Breast epithelium (tissue), 3 donors: ENCODE measurements at regions not wholly inside any gene's neighbourhood (a gene's known extent, or its start where the extent isn't known, plus 50 kb on each side); places are given as distances from the start of the nearest gene placed in this dataset.

Source experiments
- POLR2A ChIP-seq: fragments of 450-650 bp; IDR thresholded peaks from one replicate; pipeline ENCODE4 v1.6.1; 2016; ENCODE audit warnings: antibody characterized with exemption, mild to moderate bottlenecking, moderate library complexity
- POLR2AphosphoS5 ChIP-seq, 3 donors: sonication (generic); formaldehyde crosslinking; IDR thresholded peaks; one replicate each; pipeline ENCODE4 v1.6.1; 2017; ENCODE audit warnings: antibody characterized with exemption in 3 of 3
- TF ChIP-seq, protein P1 (sequence below), 3 donors: fragments of 450-650 bp; IDR thresholded peaks; one replicate each; pipeline ENCODE4 v1.5.1; 2016 to 2017; ENCODE audit warnings: antibody characterized with exemption in 3 of 3, mild to moderate bottlenecking in 3 of 3, moderate library complexity in 3 of 3

DNA sequence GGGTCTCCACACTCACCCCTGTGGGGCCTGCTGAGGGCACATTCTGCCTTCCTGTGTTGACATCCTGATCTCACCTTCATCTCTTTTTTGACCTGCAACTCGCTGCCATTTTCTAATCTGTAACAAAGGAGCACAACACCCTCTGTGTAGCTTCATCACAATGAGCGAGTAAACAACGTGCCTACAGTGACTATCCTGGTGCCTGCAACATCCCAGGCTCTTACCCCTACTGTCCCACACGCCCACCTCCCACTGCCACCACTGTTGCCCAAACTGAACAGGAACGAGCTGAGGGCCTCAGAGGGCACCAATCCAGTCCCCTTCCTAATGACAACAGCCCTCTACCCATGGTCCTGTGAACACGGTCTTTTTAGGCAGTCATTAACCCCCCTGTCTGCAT, 102.2 kb upstream of the GJB6 start:
- TF ChIP-seq, protein P1, sequence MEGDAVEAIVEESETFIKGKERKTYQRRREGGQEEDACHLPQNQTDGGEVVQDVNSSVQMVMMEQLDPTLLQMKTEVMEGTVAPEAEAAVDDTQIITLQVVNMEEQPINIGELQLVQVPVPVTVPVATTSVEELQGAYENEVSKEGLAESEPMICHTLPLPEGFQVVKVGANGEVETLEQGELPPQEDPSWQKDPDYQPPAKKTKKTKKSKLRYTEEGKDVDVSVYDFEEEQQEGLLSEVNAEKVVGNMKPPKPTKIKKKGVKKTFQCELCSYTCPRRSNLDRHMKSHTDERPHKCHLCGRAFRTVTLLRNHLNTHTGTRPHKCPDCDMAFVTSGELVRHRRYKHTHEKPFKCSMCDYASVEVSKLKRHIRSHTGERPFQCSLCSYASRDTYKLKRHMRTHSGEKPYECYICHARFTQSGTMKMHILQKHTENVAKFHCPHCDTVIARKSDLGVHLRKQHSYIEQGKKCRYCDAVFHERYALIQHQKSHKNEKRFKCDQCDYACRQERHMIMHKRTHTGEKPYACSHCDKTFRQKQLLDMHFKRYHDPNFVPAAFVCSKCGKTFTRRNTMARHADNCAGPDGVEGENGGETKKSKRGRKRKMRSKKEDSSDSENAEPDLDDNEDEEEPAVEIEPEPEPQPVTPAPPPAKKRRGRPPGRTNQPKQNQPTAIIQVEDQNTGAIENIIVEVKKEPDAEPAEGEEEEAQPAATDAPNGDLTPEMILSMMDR (IDR thresholded peaks at IDR 0.05) = no peak
- TF ChIP-seq POLR2A (no peak), POLR2AphosphoS5 (IDR thresholded peaks at IDR 0.05) (no peak)
